Activated naive CD8-positive, alpha-beta T cell treated with anti-CD3 and anti-CD28 coated beads, Interleukin-2, amount 50 U/mL, for 24 hours (primary cell): ENCODE measurements at regions not wholly inside any gene's neighbourhood (a gene's known extent, or its start where the extent isn't known, plus 50 kb on each side); places are given as distances from the start of the nearest gene placed in this dataset.

Experiments used
- ATAC-seq: fragments of 150-1000 bp; cut with Tn5 transposase; one replicate; pipeline ENCODE4 v1.10.0; 2021
- DNase-seq: peaks from one replicate; pipeline ENCODE4 v3.0.0; 2021
- H3K27ac Mint-ChIP-seq: one replicate; pipeline ENCODE4 v1.8.0; 2021; ENCODE audit warnings: mild to moderate bottlenecking, mixed read lengths
- H3K27me3 Mint-ChIP-seq: one replicate; pipeline ENCODE4 v1.8.0; 2021; ENCODE audit warnings: mixed read lengths
- H3K36me3 Mint-ChIP-seq: one replicate; pipeline ENCODE4 v1.8.0; 2021; ENCODE audit warnings: low read depth, mixed read lengths
- H3K4me1 Mint-ChIP-seq: one replicate; pipeline ENCODE4 v1.8.0; 2021; ENCODE audit warnings: mixed read lengths
- H3K4me3 Mint-ChIP-seq: one replicate; pipeline ENCODE4 v1.8.0; 2021; ENCODE audit warnings: mild to moderate bottlenecking, moderate library complexity, mixed read lengths
- H3K9me3 Mint-ChIP-seq: one replicate; pipeline ENCODE4 v1.8.0; 2021; ENCODE audit warnings: mixed read lengths

DNA sequence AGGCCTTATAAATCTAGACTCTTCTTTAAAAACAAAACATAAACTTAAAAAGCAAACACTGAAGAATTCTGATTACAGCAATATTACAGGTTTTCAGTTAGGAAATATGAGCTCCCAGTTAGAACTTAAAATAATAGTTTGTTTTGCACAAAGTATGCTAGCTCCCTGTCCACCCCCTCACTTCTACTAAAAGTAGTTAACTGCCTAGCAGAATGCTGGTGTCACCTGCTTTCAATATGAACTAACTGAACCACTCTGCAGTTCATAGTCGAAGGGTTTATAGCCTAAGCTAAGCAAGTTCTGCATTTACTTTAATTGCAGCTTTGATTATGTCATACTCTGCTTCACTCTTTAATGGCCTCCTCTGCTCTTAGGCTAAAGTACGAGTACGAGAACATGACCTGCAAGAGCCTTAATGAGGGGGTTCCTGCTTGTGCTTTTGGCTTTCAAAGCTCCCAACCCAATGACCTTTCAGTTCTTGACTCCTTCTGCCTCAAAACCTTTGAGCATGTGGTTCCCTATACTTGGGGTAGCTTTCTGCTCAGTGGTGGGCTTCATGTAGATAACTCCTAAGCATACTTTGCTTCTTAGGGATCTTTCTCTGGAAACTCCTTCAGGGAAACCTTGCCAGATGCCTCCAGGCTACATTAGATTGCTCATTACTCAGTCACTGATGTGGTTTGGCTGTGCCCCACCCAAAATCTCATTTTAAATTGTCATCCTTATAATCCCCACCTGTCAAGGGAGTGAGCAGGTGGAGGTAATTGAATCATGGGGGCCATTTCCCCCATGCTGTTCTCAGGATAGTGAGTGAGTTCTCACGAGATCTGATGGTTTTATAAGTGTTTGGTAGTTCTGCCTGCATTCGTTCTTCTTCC lies 278.9 kb upstream of the ARGLU1 start:
- H3K27ac Mint-ChIP-seq: no peak overlapping the region
- DNase-seq (no peak), ATAC-seq (no peak)
- H3K36me3 Mint-ChIP-seq: no peaks in the 10 kb centered on the region
- H3K9me3 Mint-ChIP-seq: no peaks in the 10 kb centered on the region
- no peaks in the 10 kb centered on the region for H3K27me3 Mint-ChIP-seq
- H3K4me1 Mint-ChIP-seq: no peaks in the 10 kb centered on the region
- no peak overlapping the region for H3K4me3 Mint-ChIP-seq

DNA sequence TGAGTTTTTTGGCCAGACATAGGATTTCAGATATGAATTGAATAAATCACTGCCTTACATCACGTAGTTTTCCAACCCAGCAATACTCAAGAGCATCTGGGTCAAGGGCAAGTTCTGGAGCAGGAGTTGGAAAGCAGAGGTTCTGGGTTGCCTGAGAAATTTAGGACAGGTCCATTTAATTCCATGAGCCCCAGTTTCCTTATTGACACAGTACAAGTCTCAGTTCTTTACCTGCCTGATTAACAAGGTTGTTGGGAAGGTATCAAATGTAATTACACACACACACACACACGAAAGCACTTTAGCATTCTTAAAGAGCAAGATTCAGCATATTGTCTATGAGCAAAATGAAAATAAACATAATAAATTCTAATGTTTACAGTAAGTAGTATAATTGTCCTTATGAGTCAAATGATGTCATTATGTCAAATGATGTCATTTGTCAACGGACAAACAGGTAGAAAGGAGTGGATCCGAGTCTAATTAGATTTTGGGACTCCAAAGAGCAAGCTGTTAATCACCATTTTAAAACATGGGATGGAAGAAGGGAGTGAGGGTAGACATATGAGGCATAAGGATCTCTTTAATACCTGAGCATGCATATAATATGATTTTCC lies 268.4 kb upstream of the ARGLU1 start:
- no peaks in the 10 kb centered on the region for H3K36me3 Mint-ChIP-seq

DNA sequence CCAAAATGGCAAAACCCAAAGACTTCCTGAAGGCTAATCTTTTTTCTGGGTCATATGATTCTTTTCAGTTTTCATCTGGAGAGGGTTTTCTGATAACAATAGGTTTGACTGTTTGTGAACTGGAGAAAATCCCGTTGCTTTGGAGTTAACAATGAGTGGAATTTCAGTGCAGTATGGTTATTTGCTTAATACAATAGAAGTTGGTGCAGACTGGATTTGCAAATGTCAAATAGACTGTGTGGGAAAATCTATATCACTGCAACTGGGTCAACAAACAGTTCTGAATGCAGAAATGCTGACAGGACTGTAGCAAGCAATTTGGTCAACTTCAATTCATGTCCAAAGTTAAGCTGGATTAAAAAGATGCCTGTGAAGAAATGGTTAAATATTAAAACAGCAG lies 267.5 kb upstream of the ARGLU1 start:
- DNase-seq: no peak
- Mint-ChIP-seq H3K4me1 (no peaks in the 10 kb centered on the region), H3K27ac (no peak overlapping the region), H3K9me3 (no peaks in the 10 kb centered on the region), H3K4me3 (no peak overlapping the region), H3K27me3 (no peaks in the 10 kb centered on the region), H3K36me3 (no peaks in the 10 kb centered on the region)
- ATAC-seq: no peak

More for the DNA sequence above, 268.4 kb upstream of the ARGLU1 start:
- ATAC-seq (no peak), DNase-seq (no peak)
- Mint-ChIP-seq H3K4me3 (no peak overlapping the region), H3K27ac (no peak overlapping the region), H3K27me3 (no peaks in the 10 kb centered on the region), H3K9me3 (no peaks in the 10 kb centered on the region), H3K4me1 (no peaks in the 10 kb centered on the region)

DNA sequence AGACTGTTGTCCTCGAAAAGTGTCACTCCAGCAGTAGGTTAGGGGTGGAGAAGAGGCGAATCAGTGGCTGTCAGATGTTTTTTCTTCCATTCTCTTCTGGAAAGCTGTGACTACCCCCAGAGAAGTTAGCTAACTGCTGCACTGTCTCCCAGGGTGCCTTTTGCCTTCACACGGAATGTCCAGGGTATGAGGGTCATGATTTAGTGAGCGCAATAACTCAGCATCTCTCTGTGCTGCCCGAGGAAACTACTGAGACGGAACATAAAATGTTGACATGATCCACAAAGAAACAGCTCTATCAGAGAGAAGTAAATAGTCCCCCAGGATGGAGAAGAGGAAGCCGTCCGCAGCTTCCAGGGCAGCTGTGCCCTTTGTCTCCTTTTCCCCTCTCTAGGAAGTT lies 254.0 kb upstream of the ARGLU1 start:
- Mint-ChIP-seq H3K27ac (no peak overlapping the region), H3K4me1 (no peaks in the 10 kb centered on the region), H3K4me3 (no peak overlapping the region), H3K27me3 (no peaks in the 10 kb centered on the region), H3K9me3 (peaks cover 9% of the 10 kb centered on the region), H3K36me3 (no peaks in the 10 kb centered on the region)
- ATAC-seq (no peak), DNase-seq (no peak)

DNA sequence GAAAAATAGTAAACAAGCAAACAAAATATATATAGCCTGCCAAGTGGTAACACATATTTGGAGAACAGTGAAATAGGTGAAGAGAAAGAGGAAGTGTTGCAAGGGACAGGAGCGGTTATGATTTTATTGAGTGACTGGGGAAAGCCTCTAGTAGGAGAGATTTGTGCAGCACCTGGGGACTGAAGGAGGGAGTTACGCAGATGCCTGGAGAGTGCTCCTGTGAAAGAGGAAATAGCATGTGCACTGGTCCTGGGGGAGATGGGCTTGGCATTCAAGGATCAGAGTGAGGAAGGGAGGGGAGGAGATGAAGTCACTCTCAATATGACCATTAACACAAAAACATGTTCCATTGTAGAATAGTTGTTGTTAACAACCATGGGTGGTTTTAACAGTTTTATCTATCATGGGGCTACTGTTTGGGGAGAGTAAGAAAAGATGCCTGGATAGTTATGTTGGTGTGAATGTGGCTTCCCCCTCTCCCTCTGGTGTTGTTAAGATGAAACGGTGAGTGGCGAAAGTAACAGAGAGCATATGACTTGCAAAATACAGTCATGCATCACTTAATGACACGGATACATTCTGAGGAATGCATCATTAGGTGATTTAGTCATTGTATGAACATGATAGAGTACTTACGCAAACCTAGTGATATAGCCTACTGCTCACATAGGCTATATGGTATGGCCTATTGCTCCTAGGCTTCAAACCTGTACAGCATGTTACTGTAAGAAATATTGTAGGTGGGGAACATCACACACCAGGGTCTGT lies 251.7 kb upstream of the ARGLU1 start:
- no peaks in the 10 kb centered on the region for H3K27me3 Mint-ChIP-seq
- no peak overlapping the region for H3K4me3 Mint-ChIP-seq
- H3K27ac Mint-ChIP-seq: no peak overlapping the region
- H3K9me3 Mint-ChIP-seq: peaks cover 4% of the 10 kb centered on the region
- no peak for ATAC-seq
- H3K4me1 Mint-ChIP-seq: no peaks in the 10 kb centered on the region
- no peak for DNase-seq
- H3K36me3 Mint-ChIP-seq: no peaks in the 10 kb centered on the region

DNA sequence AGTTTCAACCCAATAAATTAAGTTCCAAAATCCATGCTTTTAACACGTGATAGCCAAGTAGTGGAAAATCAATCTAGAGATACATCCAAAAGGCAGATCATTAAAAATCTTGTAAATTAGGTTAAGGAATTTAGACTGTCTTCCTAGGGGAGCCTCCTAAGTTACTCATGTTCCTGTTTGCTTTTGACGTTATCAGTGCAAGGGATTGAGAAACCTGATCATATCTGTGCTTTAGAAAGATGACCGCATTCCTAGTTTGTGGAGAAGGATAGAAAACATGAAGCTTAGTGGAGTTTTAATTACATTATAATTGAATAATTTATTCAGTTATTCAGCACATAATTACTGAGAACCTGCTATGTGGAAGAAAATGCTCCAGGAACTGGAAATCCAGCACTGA lies 251.0 kb upstream of the ARGLU1 start:
- Mint-ChIP-seq H3K27me3 (no peaks in the 10 kb centered on the region), H3K4me3 (no peak overlapping the region), H3K4me1 (no peaks in the 10 kb centered on the region), H3K36me3 (no peaks in the 10 kb centered on the region), H3K9me3 (peaks cover 4% of the 10 kb centered on the region), H3K27ac (no peak overlapping the region)
- DNase-seq (no peak), ATAC-seq (no peak)

DNA sequence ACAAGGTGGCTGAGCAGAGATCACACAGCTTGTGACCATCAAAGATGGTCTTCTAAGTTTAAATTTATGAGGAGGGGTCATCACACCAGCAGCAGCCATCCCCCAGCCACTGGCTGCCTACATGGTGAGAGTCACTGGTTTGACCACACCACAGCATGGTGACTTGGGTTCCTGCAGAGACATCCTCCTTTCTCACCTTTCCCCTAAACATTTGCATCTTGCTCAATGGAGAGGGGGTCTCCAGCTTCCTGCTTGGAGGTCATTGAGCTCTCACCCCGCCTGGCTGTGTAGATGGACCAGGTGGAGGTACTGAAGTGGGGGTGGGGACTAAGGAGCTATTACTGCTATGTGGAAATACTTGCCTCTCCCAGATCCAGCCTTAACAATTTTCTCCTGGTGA lies 247.6 kb upstream of the ARGLU1 start:
- Mint-ChIP-seq H3K9me3 (no peaks in the 10 kb centered on the region), H3K27me3 (no peaks in the 10 kb centered on the region), H3K4me1 (no peaks in the 10 kb centered on the region), H3K27ac (no peak overlapping the region), H3K4me3 (no peak overlapping the region), H3K36me3 (no peaks in the 10 kb centered on the region)
- ATAC-seq (no peak), DNase-seq (no peak)

DNA sequence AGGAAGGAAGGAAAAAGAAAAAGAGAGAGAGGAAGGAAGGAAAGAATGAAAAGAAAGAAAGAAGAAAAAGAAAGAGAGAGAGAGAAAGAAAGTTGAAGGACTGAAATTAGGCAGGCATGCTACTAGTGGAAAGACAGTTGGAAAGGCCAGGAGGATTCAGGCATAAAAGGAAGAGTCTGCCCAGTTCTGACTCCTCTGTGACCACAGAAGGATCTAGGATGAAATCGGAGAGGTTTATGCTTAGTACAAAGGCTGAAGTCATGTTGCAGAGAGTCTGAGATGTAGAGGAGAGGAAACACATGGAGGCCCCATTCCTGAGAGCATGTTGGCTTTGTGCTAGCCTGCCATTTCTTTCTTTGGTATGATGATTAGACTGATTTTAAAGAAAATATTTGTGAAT lies 246.5 kb upstream of the ARGLU1 start:
- Mint-ChIP-seq H3K9me3 (no peaks in the 10 kb centered on the region), H3K36me3 (no peaks in the 10 kb centered on the region)

DNA sequence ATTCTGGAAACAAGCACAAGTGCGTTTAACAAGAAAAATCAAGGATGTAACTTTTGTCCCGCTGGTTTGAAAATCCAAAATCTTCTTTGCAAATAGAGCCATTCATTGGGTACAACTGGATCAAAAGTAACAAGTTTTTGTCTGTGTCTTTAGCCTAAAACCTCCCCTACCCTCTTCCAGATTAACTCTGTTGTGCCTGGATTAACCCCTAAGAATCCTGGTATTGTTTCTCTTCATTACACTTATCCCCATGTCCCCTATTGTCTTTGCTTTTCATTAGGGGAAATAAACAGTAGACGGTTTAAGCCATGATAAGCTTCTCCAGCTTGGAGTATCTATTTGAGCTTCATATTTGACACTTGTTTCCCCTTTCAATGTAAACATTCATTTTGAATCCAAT lies 242.1 kb upstream of the ARGLU1 start:
- Mint-ChIP-seq H3K4me1 (no peaks in the 10 kb centered on the region), H3K4me3 (no peak overlapping the region), H3K27me3 (no peaks in the 10 kb centered on the region), H3K9me3 (no peaks in the 10 kb centered on the region), H3K27ac (no peak overlapping the region), H3K36me3 (no peaks in the 10 kb centered on the region)
- no peak for ATAC-seq
- no peak for DNase-seq

More for the DNA sequence above, 246.5 kb upstream of the ARGLU1 start:
- no peak for DNase-seq
- H3K27ac Mint-ChIP-seq: no peak overlapping the region
- H3K4me1 Mint-ChIP-seq: no peaks in the 10 kb centered on the region
- no peak for ATAC-seq
- no peak overlapping the region for H3K4me3 Mint-ChIP-seq
- H3K27me3 Mint-ChIP-seq: no peaks in the 10 kb centered on the region

DNA sequence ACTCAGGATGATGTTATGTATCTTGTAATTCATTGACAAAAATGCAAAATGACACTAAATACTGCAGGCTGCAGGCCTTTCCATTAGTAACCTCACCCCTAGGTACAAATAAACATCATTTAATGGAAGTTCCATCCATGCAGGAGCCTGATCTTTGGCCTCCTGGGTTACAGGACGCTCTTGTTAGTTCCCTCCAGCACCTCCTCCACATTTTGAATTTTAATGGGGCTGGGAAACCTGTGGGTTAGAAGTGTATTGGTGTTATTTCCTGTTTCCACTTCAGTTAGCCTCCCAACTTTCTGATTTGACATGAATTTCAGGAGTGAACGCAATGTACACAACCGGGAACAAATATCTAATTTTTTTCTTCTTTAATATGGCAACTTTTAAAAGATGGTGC lies 237.1 kb upstream of the ARGLU1 start:
- H3K4me1 Mint-ChIP-seq: no peaks in the 10 kb centered on the region

DNA sequence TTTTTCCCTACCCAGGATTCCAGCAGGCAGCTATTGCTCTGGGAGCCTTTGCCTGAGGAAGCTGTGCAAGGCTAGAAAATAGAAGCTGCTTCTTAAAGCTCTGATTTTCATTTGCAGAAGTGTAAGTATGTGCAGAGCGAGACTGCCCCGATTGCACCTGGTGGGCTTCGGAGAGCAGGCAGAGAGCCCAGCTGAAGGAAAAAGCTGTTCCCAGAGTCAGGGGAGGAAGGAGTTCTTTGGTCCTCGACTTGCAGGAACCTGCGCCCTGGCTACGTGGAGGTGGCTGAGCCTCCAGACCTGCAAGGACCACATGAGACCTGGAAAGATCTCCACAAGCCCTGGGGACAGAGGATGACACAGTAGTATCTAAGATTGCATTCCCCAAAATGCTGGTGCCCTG lies 235.0 kb upstream of the ARGLU1 start:
- no peak overlapping the region for H3K4me3 Mint-ChIP-seq
- no peak for ATAC-seq
- no peaks in the 10 kb centered on the region for H3K36me3 Mint-ChIP-seq
- no peaks in the 10 kb centered on the region for H3K27me3 Mint-ChIP-seq
- DNase-seq: no peak
- H3K27ac Mint-ChIP-seq: no peak overlapping the region
- H3K4me1 Mint-ChIP-seq: no peaks in the 10 kb centered on the region
- H3K9me3 Mint-ChIP-seq: no peaks in the 10 kb centered on the region

More for the DNA sequence above, 237.1 kb upstream of the ARGLU1 start:
- DNase-seq: no peak
- Mint-ChIP-seq H3K27ac (no peak overlapping the region), H3K4me3 (no peak overlapping the region), H3K27me3 (no peaks in the 10 kb centered on the region), H3K36me3 (no peaks in the 10 kb centered on the region), H3K9me3 (no peaks in the 10 kb centered on the region)
- no peak for ATAC-seq

DNA sequence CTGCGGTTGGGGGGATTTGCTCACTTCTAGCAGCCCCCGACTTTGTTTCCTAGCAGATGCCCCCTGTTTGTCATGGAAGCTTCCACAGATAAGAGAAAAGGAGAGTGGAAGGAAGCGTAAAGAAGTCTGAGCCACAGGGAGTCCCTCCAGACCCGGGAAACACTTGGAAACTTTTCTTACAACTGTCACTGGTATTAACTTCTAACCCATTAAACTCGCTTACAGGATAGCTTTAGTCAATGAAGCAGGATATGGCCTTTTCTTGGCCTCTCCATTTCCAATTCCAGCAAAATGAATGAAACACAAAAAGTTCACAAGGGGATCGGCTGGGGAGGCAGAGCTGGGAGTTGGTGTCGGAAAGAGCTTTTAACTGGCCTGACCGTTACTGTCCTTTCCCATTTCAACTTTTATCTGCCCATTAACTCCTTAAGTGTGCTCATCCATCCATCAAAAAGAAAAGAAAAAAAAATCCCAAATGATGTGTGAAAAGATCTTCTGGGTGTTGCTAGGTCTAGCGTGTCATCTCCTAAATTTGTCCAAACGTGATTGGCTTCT lies 231.9 kb upstream of the ARGLU1 start:
- Mint-ChIP-seq H3K27ac (no peak overlapping the region), H3K4me3 (no peak overlapping the region), H3K36me3 (no peaks in the 10 kb centered on the region), H3K4me1 (no peaks in the 10 kb centered on the region), H3K27me3 (peaks cover 6% of the 10 kb centered on the region), H3K9me3 (no peaks in the 10 kb centered on the region)
- ATAC-seq (no peak), DNase-seq (no peak)

DNA sequence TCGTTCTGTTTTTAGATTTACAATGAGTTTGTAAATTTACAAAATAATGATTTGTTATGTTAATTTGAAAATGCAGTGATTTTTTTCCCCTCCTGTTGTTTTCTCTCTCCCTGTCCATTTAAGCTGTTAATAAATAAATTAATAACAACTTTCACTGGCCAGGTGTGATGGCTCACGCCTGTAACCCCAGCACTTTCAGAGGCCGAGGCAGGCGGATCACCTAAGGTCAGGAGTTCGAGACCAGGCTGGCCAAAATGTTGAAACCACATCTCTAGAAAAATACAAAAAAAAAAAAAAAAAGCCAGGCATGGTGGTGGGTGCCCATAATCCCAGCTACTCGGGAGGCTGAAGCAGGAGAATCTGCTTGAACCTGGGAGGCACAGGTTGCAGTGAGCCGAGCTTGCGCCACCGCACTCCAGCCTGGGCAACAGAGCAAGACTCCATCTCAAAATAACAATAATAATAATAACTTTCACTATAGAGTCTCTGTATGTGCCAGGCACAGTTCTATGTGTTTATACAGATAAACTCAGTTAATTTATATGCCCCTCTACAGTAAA lies 229.2 kb upstream of the ARGLU1 start:
- ATAC-seq (no peak), DNase-seq (no peak)
- no peak overlapping the region for H3K4me3 Mint-ChIP-seq
- no peaks in the 10 kb centered on the region for H3K4me1 Mint-ChIP-seq
- H3K36me3 Mint-ChIP-seq: no peaks in the 10 kb centered on the region
- no peak overlapping the region for H3K27ac Mint-ChIP-seq
- peaks cover 6% of the 10 kb centered on the region for H3K27me3 Mint-ChIP-seq
- H3K9me3 Mint-ChIP-seq: no peaks in the 10 kb centered on the region

DNA sequence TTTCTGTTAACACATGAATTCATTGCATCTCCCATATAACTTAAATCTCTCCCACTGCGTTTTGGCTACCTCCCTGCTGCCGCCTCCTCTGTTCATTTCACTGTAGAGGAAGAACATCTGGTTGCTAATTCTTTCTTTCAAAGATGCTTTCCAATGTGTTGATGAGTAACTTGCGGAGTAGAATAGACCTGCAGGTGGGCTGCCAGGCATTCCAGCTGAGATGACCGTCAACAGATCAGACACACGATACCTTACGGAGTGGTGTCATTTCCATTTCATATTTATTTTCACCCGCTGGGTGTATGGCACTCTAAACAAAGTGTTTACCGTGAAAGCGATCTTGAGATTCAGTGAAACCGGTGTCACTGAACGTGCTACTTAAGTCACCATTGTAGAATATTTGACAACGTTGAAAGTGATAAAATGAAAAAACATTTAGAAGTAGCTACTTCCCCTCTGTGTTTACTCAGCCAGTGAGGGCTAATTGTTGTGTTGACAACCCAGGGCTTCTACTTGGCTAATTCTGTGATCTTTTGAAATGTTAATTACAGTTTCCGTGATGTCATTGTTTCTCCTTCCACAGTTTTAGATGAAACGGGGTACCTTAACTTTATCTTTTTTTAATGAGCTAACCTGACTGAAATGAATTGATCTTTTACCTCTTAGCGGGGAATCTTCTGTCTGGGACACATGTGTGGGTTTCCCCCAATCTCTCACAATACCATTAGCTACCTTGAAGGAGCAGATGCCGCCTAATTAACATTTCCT lies 228.5 kb upstream of the ARGLU1 start:
- Mint-ChIP-seq H3K4me1 (no peaks in the 10 kb centered on the region), H3K36me3 (no peaks in the 10 kb centered on the region), H3K4me3 (no peak overlapping the region), H3K9me3 (no peaks in the 10 kb centered on the region), H3K27me3 (peaks cover 6% of the 10 kb centered on the region), H3K27ac (no peak overlapping the region)
- ATAC-seq: no peak
- DNase-seq: no peak
